ENCODE measurements at regions not wholly inside any gene's neighbourhood (a gene's known extent, or its start where the extent isn't known, plus 50 kb on each side); places are given as distances from the start of the nearest gene placed in this dataset.
"Not testable (repeated sequence)": the region's sequence is repeated elsewhere in the genome, so short reads cannot be mapped to it uniquely, and the experiment has no call there.

- no peak for DNase-seq (ENCODE audit: low read depth in 2 of 2, low spot score in 1 of 2)
These were observed 1154.0 kb upstream of the FANCL start for GRCh38 chr2:59395119-59395518.

GRCh38 chr2:59391896-59392295 is 1150.8 kb upstream of the FANCL start:
- DNase-seq (ENCODE audit: low read depth in 2 of 2, low spot score in 1 of 2), result no peak

- DNase-seq (ENCODE audit: low read depth in 2 of 2, low spot score in 1 of 2), result no peak
These were observed 1149.5 kb upstream of the FANCL start for GRCh38 chr2:59390581-59390980.

GRCh38 chr2:59389240-59389639 is 1148.1 kb upstream of the FANCL start:
- DNase-seq (ENCODE audit: low read depth in 2 of 2, low spot score in 1 of 2), result no peak

GRCh38 chr2:59385971-59386370 is 1144.8 kb upstream of the FANCL start:
- no peak for DNase-seq (ENCODE audit: low read depth in 2 of 2, low spot score in 1 of 2)

GRCh38 chr2:59383473-59383872 is 1142.3 kb upstream of the FANCL start:
- DNase-seq (ENCODE audit: low read depth in 2 of 2, low spot score in 1 of 2), result no peak

GRCh38 chr2:59378127-59378526 is 1137.0 kb upstream of the FANCL start:
- DNase-seq (ENCODE audit: low read depth in 2 of 2, low spot score in 1 of 2), result no peak

- no peak for DNase-seq (ENCODE audit: low read depth in 2 of 2, low spot score in 1 of 2)
These were observed 1125.2 kb upstream of the FANCL start for GRCh38 chr2:59366288-59366687.

GRCh38 chr2:59354498-59354897 is 1113.4 kb upstream of the FANCL start:
- DNase-seq (ENCODE audit: low read depth in 2 of 2, low spot score in 1 of 2), result no peak

- DNase-seq (ENCODE audit: low read depth in 2 of 2, low spot score in 1 of 2), result no peak
These were observed 1112.3 kb upstream of the FANCL start for GRCh38 chr2:59353306-59353921.

- no peak for DNase-seq (ENCODE audit: low read depth in 2 of 2, low spot score in 1 of 2)
These were observed 1101.0 kb upstream of the FANCL start for GRCh38 chr2:59342166-59342565.

GRCh38 chr2:59339837-59340207 is 1098.7 kb upstream of the FANCL start:
- DNase-seq (ENCODE audit: low read depth in 2 of 2, low spot score in 1 of 2), result no peak

- no peak for DNase-seq (ENCODE audit: low read depth in 2 of 2, low spot score in 1 of 2)
These were observed 1098.2 kb upstream of the FANCL start for GRCh38 chr2:59339121-59339836.

GRCh38 chr2:59333007-59333406 is 1091.9 kb upstream of the FANCL start:
- no peak for DNase-seq (ENCODE audit: low read depth in 2 of 2, low spot score in 1 of 2)

GRCh38 chr2:59326581-59327365 is 1085.6 kb upstream of the FANCL start:
- DNase-seq (ENCODE audit: low read depth in 2 of 2, low spot score in 1 of 2), result not testable (repeated sequence)

- no peak for DNase-seq (ENCODE audit: low read depth in 2 of 2, low spot score in 1 of 2)
These were observed 1081.7 kb upstream of the FANCL start for GRCh38 chr2:59322870-59323269.

- DNase-seq (ENCODE audit: low read depth in 2 of 2, low spot score in 1 of 2), result no peak
These were observed 1080.9 kb upstream of the FANCL start for GRCh38 chr2:59322005-59322404.

- no peak for DNase-seq (ENCODE audit: low read depth in 2 of 2, low spot score in 1 of 2)
These were observed 1073.1 kb upstream of the FANCL start for GRCh38 chr2:59314031-59314766.

GRCh38 chr2:59312967-59313940 is 1072.1 kb upstream of the FANCL start:
- no peak for DNase-seq (ENCODE audit: low read depth in 2 of 2, low spot score in 1 of 2)

GRCh38 chr2:59312029-59312428 is 1070.9 kb upstream of the FANCL start:
- no peak for DNase-seq (ENCODE audit: low read depth in 2 of 2, low spot score in 1 of 2)
